Gastroesophageal sphincter (tissue), 4 donors: ENCODE measurements at regions not wholly inside any gene's neighbourhood (a gene's known extent, or its start where the extent isn't known, plus 50 kb on each side); places are given as distances from the start of the nearest gene placed in this dataset.

Source experiments
- ATAC-seq: fragments of 150-250 bp; one replicate; pipeline ENCODE4 v1.9.1; 2016; ENCODE audit warnings: mild to moderate bottlenecking, moderate library complexity
- H3K27ac ChIP-seq, 4 donors: fragments of 200-600 bp; sonication (generic) in 3 of 4; 1 replicate in 3 of 4; 2 replicates in 1 of 4; pipeline ENCODE4 v1.5.1; 2016 to 2019
- H3K27me3 ChIP-seq: fragments of 200-600 bp; sonication (generic); one replicate; pipeline ENCODE4 v1.5.1; 2019
- H3K36me3 ChIP-seq, 2 donors: fragments of 200-600 bp; sonication (generic); one replicate each; pipeline ENCODE4 v1.5.1; 2019; ENCODE audit warnings: control low read depth in 1 of 2
- H3K4me1 ChIP-seq, 3 donors: fragments of 200-600 bp; sonication (generic); 1 replicate in 2 of 3; 2 replicates in 1 of 3; pipeline ENCODE4 v1.5.1; 2016 to 2019; ENCODE audit warnings: control low read depth in 2 of 3
- H3K4me3 ChIP-seq, 2 donors: fragments of 200-600 bp; sonication (generic); one replicate each; pipeline ENCODE4 v1.5.1; 2019; ENCODE audit warnings: mild to moderate bottlenecking in 1 of 2, moderate library complexity in 1 of 2
- H3K9me3 ChIP-seq, 3 donors: fragments of 200-600 bp; sonication (generic); one replicate each; pipeline ENCODE4 v1.5.1; 2017 to 2019; ENCODE audit warnings: control low read depth in 2 of 3
- EP300 ChIP-seq: sonication (generic); formaldehyde crosslinking; IDR thresholded peaks from one replicate; pipeline ENCODE4 v1.6.1; 2017; ENCODE audit warnings: antibody characterized with exemption, mild to moderate bottlenecking
- POLR2A ChIP-seq, 2 donors: fragments of 450-650 bp; IDR thresholded peaks; one replicate each; pipeline ENCODE4 v1.6.1; 2017; ENCODE audit warnings: antibody characterized with exemption in 2 of 2, mild to moderate bottlenecking in 2 of 2, moderate library complexity in 1 of 2
- POLR2AphosphoS5 ChIP-seq: sonication (generic); formaldehyde crosslinking; IDR thresholded peaks from one replicate; pipeline ENCODE4 v1.6.1; 2017; ENCODE audit warnings: antibody characterized with exemption
- whole genome bisulfite sequencing, 2 donors: methylation state at CpG; one replicate each; pipeline ENCODE4 v1.1.5; 2018; ENCODE audit warnings: low coverage in 1 of 2; 5-methylcytosine and 5-hydroxymethylcytosine counted together
- TF ChIP-seq, protein P1 (sequence below), 4 experiments: fragments of 200-600 bp in 2 of 4; fragments of 450-650 bp in 2 of 4; sonication (generic) in 1 of 4; IDR thresholded peaks; one replicate each; pipeline ENCODE4 v1.5.1; 2017 to 2019; ENCODE audit warnings: antibody characterized with exemption in 4 of 4, mild to moderate bottlenecking in 2 of 4, moderate library complexity in 2 of 4

GRCh38 chr9:1708219-1708618 is 306.9 kb upstream of the SMARCA2 start:
- TF ChIP-seq EP300 (no peak), POLR2AphosphoS5 (no peak), POLR2A (IDR thresholded peaks at IDR 0.05) (no peak)
- TF ChIP-seq, protein P1, sequence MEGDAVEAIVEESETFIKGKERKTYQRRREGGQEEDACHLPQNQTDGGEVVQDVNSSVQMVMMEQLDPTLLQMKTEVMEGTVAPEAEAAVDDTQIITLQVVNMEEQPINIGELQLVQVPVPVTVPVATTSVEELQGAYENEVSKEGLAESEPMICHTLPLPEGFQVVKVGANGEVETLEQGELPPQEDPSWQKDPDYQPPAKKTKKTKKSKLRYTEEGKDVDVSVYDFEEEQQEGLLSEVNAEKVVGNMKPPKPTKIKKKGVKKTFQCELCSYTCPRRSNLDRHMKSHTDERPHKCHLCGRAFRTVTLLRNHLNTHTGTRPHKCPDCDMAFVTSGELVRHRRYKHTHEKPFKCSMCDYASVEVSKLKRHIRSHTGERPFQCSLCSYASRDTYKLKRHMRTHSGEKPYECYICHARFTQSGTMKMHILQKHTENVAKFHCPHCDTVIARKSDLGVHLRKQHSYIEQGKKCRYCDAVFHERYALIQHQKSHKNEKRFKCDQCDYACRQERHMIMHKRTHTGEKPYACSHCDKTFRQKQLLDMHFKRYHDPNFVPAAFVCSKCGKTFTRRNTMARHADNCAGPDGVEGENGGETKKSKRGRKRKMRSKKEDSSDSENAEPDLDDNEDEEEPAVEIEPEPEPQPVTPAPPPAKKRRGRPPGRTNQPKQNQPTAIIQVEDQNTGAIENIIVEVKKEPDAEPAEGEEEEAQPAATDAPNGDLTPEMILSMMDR (IDR thresholded peaks at IDR 0.05), result no peak
- no peak overlapping the region for H3K4me3 ChIP-seq
- H3K27me3 ChIP-seq, result no peaks in the 10 kb centered on the region
- no peak overlapping the region for H3K27ac ChIP-seq
- H3K36me3 ChIP-seq, result no peaks in the 10 kb centered on the region
- no peaks in the 10 kb centered on the region for H3K9me3 ChIP-seq
- no peak for ATAC-seq
- H3K4me1 ChIP-seq, result no peaks in the 10 kb centered on the region
- WGBS, 2 donors, result 86 to 89% methylated on average over 1 of the region's 1 CpG

- ATAC-seq, result no peak
Measured at GRCh38 chr9:1709347-1709746, 305.8 kb upstream of the SMARCA2 start.

DNA sequence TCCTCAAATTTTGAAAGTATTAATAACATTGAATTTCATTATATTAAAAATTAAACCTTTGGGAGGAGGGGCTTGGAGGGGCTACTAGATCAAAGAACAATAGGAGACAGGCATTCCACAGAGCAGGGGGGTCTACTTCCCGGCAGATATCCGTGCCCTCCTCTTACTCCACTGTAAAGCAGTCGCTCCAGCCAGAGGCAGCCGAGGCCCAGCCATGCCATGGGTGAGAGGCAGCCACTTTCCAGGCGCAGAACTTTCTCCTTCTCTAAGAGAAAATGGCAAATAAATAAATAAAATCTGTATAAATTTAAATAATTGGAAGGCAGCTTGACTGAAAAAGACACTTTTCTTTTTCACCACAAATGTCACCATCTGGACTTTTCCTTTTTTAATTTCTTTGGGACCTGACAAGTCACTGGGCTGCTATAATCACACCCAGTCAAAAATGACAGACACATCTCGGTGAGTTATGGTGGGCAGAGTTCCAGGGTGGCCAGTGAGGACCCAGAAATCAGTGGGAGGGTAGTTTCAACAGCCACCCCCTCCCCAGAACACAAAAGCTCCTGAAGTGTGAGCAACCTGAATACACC is 302.2 kb upstream of the SMARCA2 start:
- Histone ChIP-seq H3K4me1 (no peaks in the 10 kb centered on the region), H3K4me3 (no peak overlapping the region)
- WGBS, 2 donors, result 69 to 78% methylated on average over 5 to 6 of the region's 6 CpGs

More at GRCh38 chr9:1709347-1709746, 305.8 kb upstream of the SMARCA2 start:
- no peak overlapping the region for H3K27ac ChIP-seq
- H3K27me3 ChIP-seq, result no peaks in the 10 kb centered on the region
- 50 to 53% methylated on average over 1 of the region's 1 CpG for WGBS, 2 donors
- no peak overlapping the region for H3K4me3 ChIP-seq
- no peaks in the 10 kb centered on the region for H3K9me3 ChIP-seq
- H3K36me3 ChIP-seq, result no peaks in the 10 kb centered on the region
- no peaks in the 10 kb centered on the region for H3K4me1 ChIP-seq
- TF ChIP-seq, protein P1 (IDR thresholded peaks at IDR 0.05), result no peak
- TF ChIP-seq POLR2A (IDR thresholded peaks at IDR 0.05), result no peak
- TF ChIP-seq POLR2AphosphoS5, result no peak
- TF ChIP-seq EP300, result no peak

DNA sequence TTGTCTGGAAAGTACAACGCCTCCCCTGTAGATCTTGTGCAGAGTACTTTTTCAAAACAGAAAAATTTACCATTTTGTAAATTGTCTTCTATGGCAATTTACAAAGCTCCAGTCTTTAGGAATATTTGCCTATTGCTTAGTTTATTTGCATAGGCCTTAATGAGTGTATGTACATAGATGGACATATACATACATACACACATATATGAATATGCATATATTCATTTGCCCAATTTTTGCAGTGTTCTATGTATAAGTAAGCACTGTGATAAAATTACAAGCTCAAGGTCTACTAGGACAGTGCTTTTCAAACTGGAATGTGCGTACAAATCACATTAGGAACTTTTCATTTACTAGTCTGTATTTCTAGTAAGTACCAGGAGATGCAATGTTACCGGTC is 301.3 kb upstream of the SMARCA2 start:
- H3K4me3 ChIP-seq, result no peak overlapping the region
- H3K27me3 ChIP-seq, result no peaks in the 10 kb centered on the region
- H3K4me1 ChIP-seq, result no peaks in the 10 kb centered on the region
- no peak overlapping the region for H3K27ac ChIP-seq
- TF ChIP-seq POLR2A (IDR thresholded peaks at IDR 0.05) (no peak), POLR2AphosphoS5 (no peak), EP300 (no peak)
- TF ChIP-seq, protein P1 (IDR thresholded peaks at IDR 0.05), result no peak
- H3K36me3 ChIP-seq, result no peaks in the 10 kb centered on the region
- ATAC-seq, result no peak
- no peaks in the 10 kb centered on the region for H3K9me3 ChIP-seq
- WGBS, 2 donors, result 65 to 80% methylated on average over 3 of the region's 3 CpGs

More for the DNA sequence above, 302.2 kb upstream of the SMARCA2 start:
- Histone ChIP-seq H3K27me3 (no peaks in the 10 kb centered on the region), H3K9me3 (no peaks in the 10 kb centered on the region), H3K36me3 (no peaks in the 10 kb centered on the region), H3K27ac (no peak overlapping the region)
- TF ChIP-seq POLR2A (IDR thresholded peaks at IDR 0.05), result no peak
- TF ChIP-seq, protein P1 (IDR thresholded peaks at IDR 0.05), result no peak
- TF ChIP-seq EP300, result no peak
- ATAC-seq, result no peak

GRCh38 chr9:1717882-1718281 is 297.3 kb upstream of the SMARCA2 start:
- no peak overlapping the region for H3K4me3 ChIP-seq
- no peak for ATAC-seq
- H3K9me3 ChIP-seq, result no peaks in the 10 kb centered on the region
- no peaks in the 10 kb centered on the region for H3K4me1 ChIP-seq
- WGBS, 2 donors, result 44% methylated on average over 2 of the region's 2 CpGs
- no peaks in the 10 kb centered on the region for H3K36me3 ChIP-seq
- no peaks in the 10 kb centered on the region for H3K27me3 ChIP-seq
- TF ChIP-seq, protein P1 (IDR thresholded peaks at IDR 0.05), result no peak
- TF ChIP-seq EP300 (no peak), POLR2AphosphoS5 (no peak), POLR2A (IDR thresholded peaks at IDR 0.05) (no peak)
- no peak overlapping the region for H3K27ac ChIP-seq
